ENCODE measurements at regions not wholly inside any gene's neighbourhood (a gene's known extent, or its start where the extent isn't known, plus 50 kb on each side); places are given as distances from the start of the nearest gene placed in this dataset.

DNA sequence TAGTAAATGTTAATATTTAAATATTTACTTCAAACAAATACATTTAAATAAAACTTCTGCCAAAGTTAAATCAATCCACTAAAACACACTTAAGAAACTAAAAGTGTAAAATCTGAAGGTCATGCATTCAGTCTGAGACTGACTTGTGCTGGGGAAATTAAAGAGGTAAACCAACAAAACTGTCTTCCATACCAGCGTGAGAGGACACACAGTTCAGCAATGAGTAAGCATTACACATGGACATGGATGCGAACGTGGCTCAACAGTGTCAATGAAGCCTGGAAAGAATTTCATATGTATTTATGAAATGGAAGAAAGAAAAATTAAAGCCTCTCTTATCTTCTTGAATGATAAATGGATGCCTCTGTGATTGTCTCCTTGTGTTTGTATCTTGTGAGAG is 1052.3 kb downstream of the AACS start (continued):
- no peak for TF ChIP-seq RBBP5 (IDR thresholded peaks at IDR 0.05; ENCODE audit: borderline replicate concordance, low read depth, low read length)
